CD4-positive, alpha-beta T cell (primary cell): ENCODE measurements at regions not wholly inside any gene's neighbourhood (a gene's known extent, or its start where the extent isn't known, plus 50 kb on each side); places are given as distances from the start of the nearest gene placed in this dataset.

Experiments
- ATAC-seq: fragments of 200-7000 bp; cut with Tn5 transposase; one replicate; pipeline ENCODE4 v1.10.0; 2022; ENCODE audit warnings: mild to moderate bottlenecking; ENCODE audit not compliant: poor library complexity
- CTCF ChIA-PET: fragments of 350-600 bp; sonication (Branson Sonifier 250); formaldehyde crosslinking; loops from one replicate; lab custom pipeline; 2021; ENCODE audit warnings: antibody characterized with exemption, inconsistent platforms; lab: Charles Lee
- POLR2A ChIA-PET: fragments of 350-600 bp; sonication (Branson Sonifier 250); formaldehyde crosslinking; loops from one replicate; lab custom pipeline; 2021; ENCODE audit warnings: antibody characterized with exemption, inconsistent platforms; lab: Charles Lee
- DNase-seq, 14 experiments: peaks; one replicate each; pipeline ENCODE4 v3.0.0-alpha.2; 2013 to 2020; ENCODE audit warnings: mixed read lengths in 2 of 14
- H3K27ac ChIP-seq, 2 donors: one replicate each; pipeline versions ENCODE4 v1.5.1 to v1.7.0; 2013; ENCODE audit warnings: low read length in 2 of 2, low read depth in 1 of 2, mild to moderate bottlenecking in 1 of 2
- H3K27me3 ChIP-seq, 2 experiments: 1 replicate in 1 of 2; 2 replicates in 1 of 2; pipeline versions ENCODE4 v1.6.1 to v1.7.0; 2013; ENCODE audit warnings: low read length in 2 of 2, control low read depth in 1 of 2, mild to moderate bottlenecking in 1 of 2, moderate library complexity in 1 of 2; ENCODE audit not compliant: insufficient read depth in 2 of 2, control insufficient read depth in 1 of 2
- H3K36me3 ChIP-seq: one replicate; pipeline ENCODE4 v1.6.1; 2013; ENCODE audit warnings: low read length, control low read depth; ENCODE audit not compliant: insufficient read depth
- H3K4me1 ChIP-seq: one replicate; pipeline ENCODE4 v1.6.1; 2013; ENCODE audit warnings: low read length, control low read depth; ENCODE audit not compliant: insufficient read depth
- H3K4me3 ChIP-seq: one replicate; pipeline ENCODE4 v1.5.1; 2013; ENCODE audit warnings: mild to moderate bottlenecking, low read length, moderate library complexity
- H3K9me3 ChIP-seq, 2 experiments: 1 replicate in 1 of 2; 2 replicates in 1 of 2; pipeline versions ENCODE4 v1.6.1 to v1.7.0; 2013; ENCODE audit warnings: low read length in 2 of 2, mild to moderate bottlenecking in 2 of 2, control low read depth in 1 of 2, moderate library complexity in 1 of 2; ENCODE audit not compliant: control insufficient read depth in 1 of 2, insufficient read depth in 1 of 2
- H3K27ac Mint-ChIP-seq: one replicate; pipeline ENCODE4 v1.8.0; 2020; ENCODE audit warnings: mixed read lengths
- H3K27me3 Mint-ChIP-seq: one replicate; pipeline ENCODE4 v1.8.0; 2021; ENCODE audit warnings: mixed read lengths
- H3K36me3 Mint-ChIP-seq: one replicate; pipeline ENCODE4 v1.8.0; 2021; ENCODE audit warnings: low read depth, mixed read lengths
- H3K4me1 Mint-ChIP-seq: one replicate; pipeline ENCODE4 v1.8.0; 2021; ENCODE audit warnings: low read depth, mixed read lengths
- H3K4me3 Mint-ChIP-seq: one replicate; pipeline ENCODE4 v1.8.0; 2020; ENCODE audit warnings: mild to moderate bottlenecking, mixed read lengths
- H3K9me3 Mint-ChIP-seq: one replicate; pipeline ENCODE4 v1.8.0; 2020; ENCODE audit warnings: mixed read lengths
- CTCF ChIP-seq: fragments of 200-600 bp; IDR thresholded peaks from one replicate; pipeline ENCODE4 v1.8.0; 2022; ENCODE audit warnings: antibody characterized with exemption, mild to moderate bottlenecking
- intact Hi-C, 2 experiments: fragments of 100-400 bp; cut with DNase I in 1 of 2; cut with micrococcal nuclease in 1 of 2; formaldehyde crosslinking; loops; one replicate each; pipeline versions ENCODE4 v1.15.1 to v1.9.0; 2023 to 2025; cut with DNase I, micrococcal nuclease

GRCh38 chr4:123770884-123771283 lies 374.3 kb downstream of the SPRY1 start:
- ChIA-PET CTCF (no interaction called here), POLR2A (no interaction called here)
- H3K9me3 ChIP-seq: no peaks in the 10 kb centered on the region
- no peaks in the 10 kb centered on the region for H3K36me3 Mint-ChIP-seq
- no peak for TF ChIP-seq CTCF
- H3K27ac Mint-ChIP-seq: no peak overlapping the region
- no peaks in the 10 kb centered on the region for H3K9me3 Mint-ChIP-seq
- H3K27me3 Mint-ChIP-seq: no peaks in the 10 kb centered on the region
- H3K36me3 ChIP-seq: no peaks in the 10 kb centered on the region
- DNase-seq (no peak), ATAC-seq (no peak)
- H3K4me3 Mint-ChIP-seq: no peak overlapping the region
- intact Hi-C loops: no loop called here
- no peaks in the 10 kb centered on the region for H3K4me1 ChIP-seq
- no peaks in the 10 kb centered on the region for H3K4me1 Mint-ChIP-seq
- no peak overlapping the region for H3K27ac ChIP-seq
- H3K4me3 ChIP-seq: no peak overlapping the region
- no peaks in the 10 kb centered on the region for H3K27me3 ChIP-seq

GRCh38 chr4:123776267-123776666 lies 379.7 kb downstream of the SPRY1 start:
- Mint-ChIP-seq H3K27ac (no peak overlapping the region), H3K9me3 (no peaks in the 10 kb centered on the region), H3K27me3 (no peaks in the 10 kb centered on the region), H3K4me1 (no peaks in the 10 kb centered on the region), H3K36me3 (no peaks in the 10 kb centered on the region), H3K4me3 (no peak overlapping the region)
- DNase-seq (no peak), ATAC-seq (no peak)
- Histone ChIP-seq H3K9me3 (no peaks in the 10 kb centered on the region), H3K36me3 (no peaks in the 10 kb centered on the region), H3K27ac (no peak overlapping the region), H3K4me1 (no peaks in the 10 kb centered on the region), H3K27me3 (no peaks in the 10 kb centered on the region), H3K4me3 (no peak overlapping the region)
- ChIA-PET CTCF (no interaction called here), POLR2A (no interaction called here)
- no peak for TF ChIP-seq CTCF
- intact Hi-C loops: no loop called here

GRCh38 chr4:123777373-123777772 lies 380.8 kb downstream of the SPRY1 start:
- Mint-ChIP-seq H3K27ac (no peak overlapping the region), H3K4me3 (no peak overlapping the region), H3K4me1 (no peaks in the 10 kb centered on the region), H3K27me3 (no peaks in the 10 kb centered on the region), H3K9me3 (no peaks in the 10 kb centered on the region), H3K36me3 (no peaks in the 10 kb centered on the region)
- ChIA-PET CTCF (no interaction called here), POLR2A (no interaction called here)
- no peaks in the 10 kb centered on the region for H3K4me1 ChIP-seq
- TF ChIP-seq CTCF: no peak
- no peaks in the 10 kb centered on the region for H3K9me3 ChIP-seq
- DNase-seq (no peak), ATAC-seq (no peak)
- H3K27ac ChIP-seq: no peak overlapping the region
- no peak overlapping the region for H3K4me3 ChIP-seq
- no peaks in the 10 kb centered on the region for H3K36me3 ChIP-seq
- intact Hi-C loops: no loop called here
- H3K27me3 ChIP-seq: no peaks in the 10 kb centered on the region
